Hepatocyte (in vitro differentiated cells): ENCODE measurements at regions not wholly inside any gene's neighbourhood (a gene's known extent, or its start where the extent isn't known, plus 50 kb on each side); places are given as distances from the start of the nearest gene placed in this dataset.
"Not testable (repeated sequence)": the region's sequence is repeated elsewhere in the genome, so short reads cannot be mapped to it uniquely, and the experiment has no call there.

Experiments
- CTCF ChIP-seq: fragments of 200-600 bp; sonication (generic); IDR thresholded peaks from 2 replicates; pipeline ENCODE4 v1.5.1; 2016; ENCODE audit warnings: antibody characterized with exemption, mild to moderate bottlenecking; ENCODE audit not compliant: poor library complexity
- EZH2 ChIP-seq: fragments of 200-600 bp; sonication (generic); IDR thresholded peaks from 2 replicates; pipeline ENCODE4 v1.6.1; 2016; ENCODE audit warnings: antibody characterized with exemption, mild to moderate bottlenecking, borderline replicate concordance
- EZH2phosphoT487 ChIP-seq: fragments of 200-600 bp; sonication (generic); IDR thresholded peaks from one replicate; pipeline ENCODE4 v1.6.1; 2018; ENCODE audit warnings: antibody characterized with exemption, mild to moderate bottlenecking, low read depth, moderate library complexity; ENCODE audit not compliant: unreplicated experiment, severe bottlenecking

DNA sequence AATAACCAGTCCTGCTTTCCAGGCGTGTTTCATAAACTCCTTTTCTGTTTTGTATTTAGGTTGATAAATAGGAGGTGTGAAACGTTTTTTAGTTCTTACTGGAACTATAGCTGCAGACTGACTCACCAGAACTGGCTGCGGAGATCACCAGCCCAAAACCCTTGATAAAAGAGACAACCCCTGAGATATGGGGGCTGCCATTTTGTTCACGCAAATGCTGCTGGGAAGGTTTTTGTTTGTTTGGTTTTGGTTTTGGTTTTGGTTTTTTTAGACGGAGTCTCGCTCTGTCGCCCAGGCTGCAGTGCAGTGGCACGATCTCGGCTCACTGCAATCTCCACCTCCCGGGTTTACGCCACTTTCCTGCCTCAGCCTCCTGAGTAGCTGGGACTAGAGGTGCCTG is 87.1 kb downstream of the FOXI3 start:
- TF ChIP-seq CTCF, EZH2phosphoT487, EZH2: not testable (repeated sequence)
